Spleen (tissue), 7 donors: ENCODE measurements at regions not wholly inside any gene's neighbourhood (a gene's known extent, or its start where the extent isn't known, plus 50 kb on each side); places are given as distances from the start of the nearest gene placed in this dataset.

ENCODE experiments used
- POLR2A ChIP-seq, 3 donors: fragments of 450-650 bp; IDR thresholded peaks; one replicate each; pipeline ENCODE4 v1.5.1; 2017; ENCODE audit warnings: antibody characterized with exemption in 3 of 3, mild to moderate bottlenecking in 1 of 3
- POLR2AphosphoS5 ChIP-seq, 3 donors: sonication (generic); formaldehyde crosslinking; IDR thresholded peaks; one replicate each; pipeline ENCODE4 v1.5.1; 2017; ENCODE audit warnings: antibody characterized with exemption in 3 of 3
- TF ChIP-seq, protein P1 (sequence below), 11 experiments: fragments of 200-600 bp in 7 of 11; fragments of 450-650 bp in 4 of 11; sonication (generic) in 4 of 11; IDR thresholded peaks in 8 of 11; conservative IDR thresholded peaks in 3 of 11; 1 replicate in 7 of 11; 2 replicates in 4 of 11; pipeline versions ENCODE4 v1.4.0 to v1.8.0; 2016 to 2021; ENCODE audit warnings: antibody characterized with exemption in 11 of 11, inconsistent platforms in 4 of 11, mild to moderate bottlenecking in 1 of 11
- donor health status: DM: no; HTN: no; CAD: no; lungs with moderate emphysema.
- donor health status: DM: no; HTN: no; CAD: no.
- donor health status: DM: no; HTN: no; CAD: no.

GRCh38 chr2:14134771-14135170 is 497.7 kb upstream of the LRATD1 start:
- TF ChIP-seq POLR2AphosphoS5 (IDR thresholded peaks at IDR 0.05), result no peak
- TF ChIP-seq, protein P1, sequence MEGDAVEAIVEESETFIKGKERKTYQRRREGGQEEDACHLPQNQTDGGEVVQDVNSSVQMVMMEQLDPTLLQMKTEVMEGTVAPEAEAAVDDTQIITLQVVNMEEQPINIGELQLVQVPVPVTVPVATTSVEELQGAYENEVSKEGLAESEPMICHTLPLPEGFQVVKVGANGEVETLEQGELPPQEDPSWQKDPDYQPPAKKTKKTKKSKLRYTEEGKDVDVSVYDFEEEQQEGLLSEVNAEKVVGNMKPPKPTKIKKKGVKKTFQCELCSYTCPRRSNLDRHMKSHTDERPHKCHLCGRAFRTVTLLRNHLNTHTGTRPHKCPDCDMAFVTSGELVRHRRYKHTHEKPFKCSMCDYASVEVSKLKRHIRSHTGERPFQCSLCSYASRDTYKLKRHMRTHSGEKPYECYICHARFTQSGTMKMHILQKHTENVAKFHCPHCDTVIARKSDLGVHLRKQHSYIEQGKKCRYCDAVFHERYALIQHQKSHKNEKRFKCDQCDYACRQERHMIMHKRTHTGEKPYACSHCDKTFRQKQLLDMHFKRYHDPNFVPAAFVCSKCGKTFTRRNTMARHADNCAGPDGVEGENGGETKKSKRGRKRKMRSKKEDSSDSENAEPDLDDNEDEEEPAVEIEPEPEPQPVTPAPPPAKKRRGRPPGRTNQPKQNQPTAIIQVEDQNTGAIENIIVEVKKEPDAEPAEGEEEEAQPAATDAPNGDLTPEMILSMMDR (IDR thresholded peaks at IDR 0.05 in 8 of 11, conservative IDR thresholded peaks at IDR 0.05 in 3 of 11), result no peak
- no peak for TF ChIP-seq POLR2A (IDR thresholded peaks at IDR 0.05)
